Endodermal cell (in vitro differentiated cells): ENCODE measurements at regions not wholly inside any gene's neighbourhood (a gene's known extent, or its start where the extent isn't known, plus 50 kb on each side); places are given as distances from the start of the nearest gene placed in this dataset.

ENCODE experiments used
- DNase-seq: peaks from one replicate; pipeline ENCODE4 v3.0.0-alpha.2; 2017
- H3K27ac ChIP-seq: 2 replicates; pipeline ENCODE4 v1.5.1; 2013; ENCODE audit warnings: mild to moderate bottlenecking, low read depth, low read length, moderate library complexity
- H3K27me3 ChIP-seq: 2 replicates; pipeline ENCODE4 v1.6.1; 2013; ENCODE audit warnings: mild to moderate bottlenecking, low read length, moderate library complexity; ENCODE audit not compliant: insufficient read depth, control insufficient read depth, poor library complexity, severe bottlenecking
- H3K36me3 ChIP-seq: 2 replicates; pipeline ENCODE4 v1.7.0; 2013; ENCODE audit warnings: mild to moderate bottlenecking, low read length, moderate library complexity; ENCODE audit not compliant: control insufficient read depth, insufficient read depth
- H3K4me1 ChIP-seq: one replicate; pipeline ENCODE4 v1.7.0; 2013; ENCODE audit warnings: low read length; ENCODE audit not compliant: control insufficient read depth, insufficient read depth
- H3K4me3 ChIP-seq: 2 replicates; pipeline ENCODE4 v1.5.1; 2013; ENCODE audit warnings: mild to moderate bottlenecking, low read length, moderate library complexity
- H3K9ac ChIP-seq: 2 replicates; pipeline ENCODE4 v1.6.1; 2013; ENCODE audit warnings: mild to moderate bottlenecking, low read length, moderate library complexity; ENCODE audit not compliant: poor library complexity, severe bottlenecking; ENCODE audit errors: extremely low read depth
- H3K9me3 ChIP-seq: 2 replicates; pipeline ENCODE4 v1.6.1; 2013; ENCODE audit warnings: mild to moderate bottlenecking, low read length, moderate library complexity; ENCODE audit not compliant: control insufficient read depth
- H3K27ac Mint-ChIP-seq: 2 replicates; pipeline ENCODE4 v1.8.0; 2020; ENCODE audit warnings: mixed read lengths
- H3K27me3 Mint-ChIP-seq: 2 replicates; pipeline ENCODE4 v1.8.0; 2021; ENCODE audit warnings: mild to moderate bottlenecking, mixed read lengths; ENCODE audit not compliant: insufficient read depth
- H3K36me3 Mint-ChIP-seq: 2 replicates; pipeline ENCODE4 v1.8.0; 2020; ENCODE audit warnings: low read depth, mixed read lengths
- H3K4me1 Mint-ChIP-seq: 2 replicates; pipeline ENCODE4 v1.8.0; 2020; ENCODE audit warnings: mixed read lengths
- H3K4me3 Mint-ChIP-seq: 2 replicates; pipeline ENCODE4 v1.8.0; 2020; ENCODE audit warnings: mild to moderate bottlenecking, moderate library complexity, mixed read lengths
- H3K9me3 Mint-ChIP-seq: 2 replicates; pipeline ENCODE4 v1.8.0; 2020; ENCODE audit warnings: mild to moderate bottlenecking, mixed read lengths
- WGBS, 2 experiments: methylation state at CpG; one replicate each; pipeline versions ENCODE4 v1.1.5 to v1.1.7; 2013; ENCODE audit warnings: missing lambda C conversion rate in 2 of 2, mixed read lengths in 1 of 2; ENCODE audit not compliant: insufficient coverage in 1 of 2, insufficient read length in 1 of 2; 5-methylcytosine and 5-hydroxymethylcytosine counted together
- TF ChIP-seq, protein P1 (sequence below): fragments of 200-600 bp; sonication (generic); conservative IDR thresholded peaks from 2 replicates; pipeline ENCODE4 v1.5.0; 2021; ENCODE audit warnings: antibody characterized with exemption, mild to moderate bottlenecking

DNA sequence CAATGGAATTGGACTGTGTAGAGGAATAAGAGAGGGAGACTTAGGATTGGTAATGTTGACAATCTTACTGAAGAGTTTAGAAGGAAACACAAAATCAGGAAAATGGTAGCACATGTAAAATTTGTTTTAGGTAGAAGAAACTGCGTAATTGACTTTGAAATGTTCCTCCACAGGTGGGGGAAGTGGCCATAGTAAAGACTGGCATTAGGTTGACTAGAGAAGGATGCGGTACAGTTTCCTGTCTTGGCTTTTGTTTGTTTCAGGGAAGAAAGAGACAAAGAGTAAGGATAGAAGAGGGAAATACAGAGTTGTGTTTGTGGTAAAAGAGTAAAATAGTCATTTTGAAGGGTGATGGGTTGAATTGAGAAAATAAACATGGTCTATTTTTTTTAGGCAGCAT, 253.6 kb upstream of the ZNF717 start:
- 66 to 69% methylated on average over 2 of the region's 2 CpGs for WGBS, 2 experiments
- Mint-ChIP-seq H3K9me3 (no peaks in the 10 kb centered on the region), H3K4me3 (no peak overlapping the region), H3K27ac (no peak overlapping the region), H3K27me3 (no peaks in the 10 kb centered on the region), H3K4me1 (peaks cover 19% of the 10 kb centered on the region), H3K36me3 (no peaks in the 10 kb centered on the region)
- Histone ChIP-seq H3K27ac (no peak overlapping the region), H3K4me1 (peaks cover 6% of the 10 kb centered on the region), H3K9ac (no peak overlapping the region), H3K9me3 (no peaks in the 10 kb centered on the region), H3K4me3 (no peak overlapping the region), H3K36me3 (no peaks in the 10 kb centered on the region), H3K27me3 (no peaks in the 10 kb centered on the region)
- TF ChIP-seq, protein P1, sequence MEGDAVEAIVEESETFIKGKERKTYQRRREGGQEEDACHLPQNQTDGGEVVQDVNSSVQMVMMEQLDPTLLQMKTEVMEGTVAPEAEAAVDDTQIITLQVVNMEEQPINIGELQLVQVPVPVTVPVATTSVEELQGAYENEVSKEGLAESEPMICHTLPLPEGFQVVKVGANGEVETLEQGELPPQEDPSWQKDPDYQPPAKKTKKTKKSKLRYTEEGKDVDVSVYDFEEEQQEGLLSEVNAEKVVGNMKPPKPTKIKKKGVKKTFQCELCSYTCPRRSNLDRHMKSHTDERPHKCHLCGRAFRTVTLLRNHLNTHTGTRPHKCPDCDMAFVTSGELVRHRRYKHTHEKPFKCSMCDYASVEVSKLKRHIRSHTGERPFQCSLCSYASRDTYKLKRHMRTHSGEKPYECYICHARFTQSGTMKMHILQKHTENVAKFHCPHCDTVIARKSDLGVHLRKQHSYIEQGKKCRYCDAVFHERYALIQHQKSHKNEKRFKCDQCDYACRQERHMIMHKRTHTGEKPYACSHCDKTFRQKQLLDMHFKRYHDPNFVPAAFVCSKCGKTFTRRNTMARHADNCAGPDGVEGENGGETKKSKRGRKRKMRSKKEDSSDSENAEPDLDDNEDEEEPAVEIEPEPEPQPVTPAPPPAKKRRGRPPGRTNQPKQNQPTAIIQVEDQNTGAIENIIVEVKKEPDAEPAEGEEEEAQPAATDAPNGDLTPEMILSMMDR = no peak
- no peak for DNase-seq

DNA sequence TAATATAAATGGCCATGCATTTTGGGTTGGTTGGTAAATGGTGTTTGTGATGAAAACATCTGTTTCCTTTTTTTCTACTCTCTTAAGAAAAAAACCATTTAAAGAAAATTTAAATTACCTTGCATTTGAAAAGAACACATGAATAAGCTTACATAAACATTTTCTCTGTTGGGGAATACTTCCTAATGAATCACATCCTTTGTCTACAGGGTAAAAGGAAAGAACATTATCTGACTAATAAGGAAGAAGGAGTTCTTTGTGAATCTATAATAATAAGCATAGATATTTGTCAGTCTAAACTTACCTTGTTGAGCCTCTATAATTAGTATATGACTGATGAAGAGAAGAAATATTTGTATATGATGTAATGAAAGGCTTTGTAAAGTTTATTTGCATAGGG, 254.1 kb upstream of the ZNF717 start:
- Mint-ChIP-seq H3K27me3 (no peaks in the 10 kb centered on the region), H3K4me1 (peaks cover 24% of the 10 kb centered on the region), H3K27ac (no peak overlapping the region), H3K9me3 (no peaks in the 10 kb centered on the region), H3K4me3 (no peak overlapping the region), H3K36me3 (no peaks in the 10 kb centered on the region)
- Histone ChIP-seq H3K27me3 (no peaks in the 10 kb centered on the region), H3K4me1 (peaks cover 7% of the 10 kb centered on the region), H3K27ac (no peak overlapping the region), H3K9me3 (no peaks in the 10 kb centered on the region), H3K36me3 (no peaks in the 10 kb centered on the region), H3K9ac (no peak overlapping the region), H3K4me3 (no peak overlapping the region)
- TF ChIP-seq, protein P1 = no peak
- no peak for DNase-seq

DNA sequence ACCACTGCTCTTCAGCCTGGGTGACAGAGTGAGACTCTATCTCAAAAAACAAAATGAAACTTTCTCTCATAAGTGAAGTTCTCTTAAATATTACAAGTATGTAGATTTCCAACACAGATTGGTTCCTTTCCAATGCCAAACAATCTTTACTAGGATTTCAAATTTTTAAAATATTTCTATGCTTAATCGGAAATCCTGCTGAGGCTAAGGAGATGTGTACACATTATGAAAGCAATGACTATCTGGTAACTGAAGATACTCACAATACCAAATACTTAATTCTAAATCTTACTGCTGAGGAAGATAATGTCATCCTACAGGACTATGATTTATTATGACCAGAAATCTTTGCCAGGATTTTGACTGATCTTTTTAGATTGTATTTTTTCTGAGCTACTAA, 255.6 kb upstream of the ZNF717 start:
- Histone ChIP-seq H3K9ac (no peak overlapping the region), H3K4me1 (peaks cover 7% of the 10 kb centered on the region), H3K9me3 (no peaks in the 10 kb centered on the region), H3K36me3 (no peaks in the 10 kb centered on the region), H3K4me3 (no peak overlapping the region), H3K27me3 (no peaks in the 10 kb centered on the region), H3K27ac (no peak overlapping the region)
- 93% methylated on average over 1 of the region's 1 CpG; no CpG with 5 or more reads in 1 of the 2 experiments for WGBS, 2 experiments
- H3K4me3 Mint-ChIP-seq = no peak overlapping the region
- no peaks in the 10 kb centered on the region for H3K36me3 Mint-ChIP-seq
- no peaks in the 10 kb centered on the region for H3K9me3 Mint-ChIP-seq
- no peak for DNase-seq
- TF ChIP-seq, protein P1 = no peak
- no peak overlapping the region for H3K27ac Mint-ChIP-seq
- peaks cover 33% of the 10 kb centered on the region for H3K4me1 Mint-ChIP-seq
- H3K27me3 Mint-ChIP-seq = no peaks in the 10 kb centered on the region
